Fibroblast of gingiva (primary cell): ENCODE measurements at regions not wholly inside any gene's neighbourhood (a gene's known extent, or its start where the extent isn't known, plus 50 kb on each side); places are given as distances from the start of the nearest gene placed in this dataset.

Source experiments
- DNase-seq: peaks from one replicate; pipeline ENCODE4 v3.0.0-alpha.2; 2011; ENCODE audit warnings: low read depth

DNA sequence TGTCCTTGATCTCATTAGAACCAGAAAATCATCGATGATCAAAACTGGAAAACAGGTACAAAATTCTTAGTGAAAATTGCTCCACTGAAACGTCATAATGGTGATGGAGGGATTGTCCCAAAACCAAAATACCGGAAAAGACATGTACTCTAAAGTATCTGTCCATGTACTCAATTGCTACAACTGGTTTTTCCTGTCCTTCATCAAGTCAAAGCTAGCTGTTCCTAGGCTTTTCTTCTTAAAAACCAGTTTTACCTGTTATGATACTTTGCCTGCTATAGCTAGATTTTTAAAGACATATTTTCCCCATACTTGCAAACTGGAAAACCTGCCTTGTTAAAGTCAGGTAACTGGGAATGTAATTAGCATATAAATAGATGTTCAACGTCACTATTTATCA lies 50.5 kb upstream of the LRRC1 start:
- no peak for DNase-seq

DNA sequence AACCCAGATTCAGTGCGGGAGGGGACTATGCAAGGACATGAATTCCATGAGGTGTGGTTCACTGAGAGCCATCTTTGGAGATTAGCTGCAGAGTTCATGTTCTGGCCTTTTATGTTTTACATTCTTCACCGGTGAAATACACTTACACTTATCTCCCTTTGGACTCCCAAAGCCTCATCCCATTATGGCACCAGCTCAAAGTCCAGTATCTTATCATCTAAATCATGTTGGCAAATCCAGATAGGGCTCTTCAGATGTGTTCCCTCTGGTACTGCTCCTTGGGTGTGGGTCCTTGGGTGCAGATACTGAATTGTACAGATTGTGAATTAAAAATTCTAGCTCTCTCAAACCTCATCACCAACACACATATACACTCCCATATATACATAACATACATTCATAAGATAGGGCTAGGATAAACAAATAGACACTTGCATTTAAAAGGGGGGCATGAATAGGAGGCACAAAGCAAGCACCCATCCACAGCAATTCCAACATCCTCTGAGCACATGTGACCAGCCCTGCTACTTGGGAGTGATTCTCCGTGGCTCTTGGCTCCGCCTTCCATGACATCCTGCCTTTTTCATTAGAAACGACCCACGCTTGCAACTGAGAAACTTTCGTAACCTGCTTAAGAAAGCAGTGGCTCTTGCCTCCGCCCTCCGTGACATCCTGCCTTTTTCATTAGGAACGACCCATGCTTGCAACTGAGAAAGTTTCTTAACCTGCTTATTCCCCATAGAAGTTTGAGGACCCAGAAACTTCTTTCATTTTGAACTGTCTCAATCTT lies 53.6 kb upstream of the LRRC1 start:
- no peak for DNase-seq

DNA sequence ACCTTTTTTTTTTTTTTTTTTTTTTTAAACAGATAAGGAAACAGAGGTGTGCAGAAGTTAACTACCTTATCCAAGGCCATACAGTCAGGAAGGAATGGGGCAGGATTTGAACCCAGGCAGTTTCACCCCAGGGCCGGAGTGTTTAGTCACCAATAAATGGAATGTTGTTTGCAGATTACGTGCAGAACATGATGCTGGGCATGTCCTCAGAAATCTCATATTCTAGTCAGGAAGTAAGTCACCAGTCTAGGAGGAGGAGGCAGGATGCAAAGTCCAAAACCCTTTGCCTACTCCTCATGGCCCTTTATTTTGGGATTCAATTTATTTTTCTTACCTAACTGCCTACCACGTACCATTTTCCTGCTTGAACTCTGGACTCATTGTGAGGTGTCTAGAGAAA lies 57.1 kb upstream of the LRRC1 start:
- DNase-seq = no peak

DNA sequence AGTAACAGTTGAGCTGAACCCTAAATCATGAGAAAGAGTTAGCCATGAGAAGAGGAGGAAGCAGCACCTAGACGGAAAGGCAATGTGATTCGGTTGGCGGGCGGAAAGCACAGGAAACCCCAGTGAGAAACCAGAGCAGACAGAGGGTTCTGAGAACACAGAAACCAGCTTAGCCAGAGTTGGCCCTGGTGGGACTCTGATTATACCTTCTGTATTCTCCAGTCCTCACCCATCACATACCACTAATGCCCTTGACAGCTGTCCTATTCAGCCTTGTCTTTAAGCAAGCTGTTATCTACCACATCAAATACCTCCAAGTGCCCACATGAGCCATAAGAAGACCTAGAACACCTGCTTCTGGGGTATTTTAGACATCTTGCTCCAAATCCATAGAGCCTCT lies 58.9 kb upstream of the LRRC1 start:
- DNase-seq = no peak

DNA sequence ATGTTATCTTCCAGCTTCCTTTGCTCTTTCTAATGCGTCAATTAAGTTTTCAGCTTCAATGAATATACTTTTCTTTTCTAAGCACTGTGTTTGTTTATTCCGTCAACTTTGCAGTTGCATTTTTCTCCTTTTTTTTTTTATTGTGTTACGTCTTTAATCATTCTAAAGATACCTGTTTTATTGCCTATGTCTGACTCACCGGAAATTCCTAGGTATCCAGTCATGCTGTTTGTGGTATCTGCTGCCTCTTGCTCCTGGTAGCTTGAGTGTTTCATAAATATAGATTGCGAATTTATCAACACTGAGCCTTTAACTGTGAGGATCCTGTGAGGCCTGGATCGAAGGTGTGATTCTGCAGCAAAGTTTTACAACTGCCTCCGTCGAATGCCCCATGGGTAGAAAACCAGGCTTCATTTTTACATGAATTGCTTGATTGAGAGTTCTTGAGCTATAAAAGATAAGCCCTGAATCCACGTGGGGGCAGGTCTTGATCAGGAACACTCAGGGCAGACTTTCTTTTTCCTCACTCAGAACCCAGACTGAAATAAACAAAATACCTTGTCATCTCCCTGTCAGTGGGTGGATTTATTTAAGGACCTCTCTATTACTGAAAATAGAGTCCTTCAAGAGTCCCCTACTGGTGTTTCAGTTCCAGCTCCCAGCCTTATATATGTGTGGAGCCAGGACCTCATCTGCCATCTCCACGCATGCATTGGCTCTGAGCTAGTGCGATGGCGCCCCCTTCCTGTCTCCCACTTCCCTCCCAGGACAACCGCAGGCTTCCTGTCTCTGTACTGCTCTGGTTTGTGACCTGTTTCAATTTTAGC lies 60.1 kb upstream of the LRRC1 start:
- DNase-seq = no peak

DNA sequence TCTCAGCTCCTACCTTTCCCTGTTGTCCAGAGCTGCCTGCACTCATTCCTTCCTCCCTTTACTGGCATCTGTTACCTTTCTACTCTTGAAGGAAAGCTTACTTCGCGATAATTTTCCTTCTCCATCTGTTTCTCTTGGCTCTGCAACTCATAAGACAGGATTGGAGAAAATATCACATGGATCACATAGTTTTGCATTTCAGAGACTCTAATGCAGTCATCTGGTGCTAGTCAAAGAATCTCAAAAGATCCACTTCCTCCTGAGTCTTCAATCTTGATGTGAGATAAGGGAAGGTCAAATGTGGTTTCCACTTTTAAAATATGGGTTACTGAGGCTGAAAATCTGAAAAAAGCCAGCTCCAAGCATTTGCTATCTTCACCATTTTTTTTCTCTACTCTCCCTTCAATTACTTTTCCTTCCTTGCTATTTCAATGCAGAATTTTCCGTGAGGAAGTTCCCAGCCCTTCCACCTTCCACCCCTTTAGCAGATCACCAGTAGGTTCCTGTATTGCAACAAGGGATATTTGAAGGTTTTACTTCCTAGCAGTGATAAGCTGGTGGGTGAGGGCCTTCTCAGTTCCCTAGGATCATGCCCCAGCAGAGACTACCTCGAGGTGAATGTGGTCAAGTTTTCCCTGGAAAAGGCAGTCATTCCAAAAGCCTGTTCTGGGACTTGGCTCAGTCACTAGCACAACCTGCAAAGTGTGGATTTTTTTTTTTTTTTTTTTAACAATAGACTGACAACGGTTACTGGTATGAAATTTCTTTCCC lies 62.8 kb upstream of the LRRC1 start:
- no peak for DNase-seq

DNA sequence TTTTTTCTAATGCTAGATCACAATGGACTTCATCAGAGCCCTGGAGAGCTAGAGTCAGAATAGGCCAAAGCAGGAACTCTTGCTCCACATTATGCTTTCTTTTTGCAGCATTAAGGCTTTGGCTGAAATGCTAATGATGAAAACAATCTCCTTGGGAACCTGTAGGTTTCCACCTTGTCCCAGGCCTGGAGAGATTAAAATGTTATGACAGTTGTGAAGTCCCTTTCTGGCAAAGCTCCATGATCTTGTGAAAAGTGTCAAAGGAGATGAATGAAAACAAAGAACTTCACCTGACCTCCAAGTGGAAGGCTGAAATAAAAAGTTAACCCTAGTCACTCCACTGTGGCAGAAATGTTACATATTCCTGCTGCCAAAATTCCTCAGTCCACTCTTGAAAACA lies 64.0 kb upstream of the LRRC1 start:
- DNase-seq = no peak

DNA sequence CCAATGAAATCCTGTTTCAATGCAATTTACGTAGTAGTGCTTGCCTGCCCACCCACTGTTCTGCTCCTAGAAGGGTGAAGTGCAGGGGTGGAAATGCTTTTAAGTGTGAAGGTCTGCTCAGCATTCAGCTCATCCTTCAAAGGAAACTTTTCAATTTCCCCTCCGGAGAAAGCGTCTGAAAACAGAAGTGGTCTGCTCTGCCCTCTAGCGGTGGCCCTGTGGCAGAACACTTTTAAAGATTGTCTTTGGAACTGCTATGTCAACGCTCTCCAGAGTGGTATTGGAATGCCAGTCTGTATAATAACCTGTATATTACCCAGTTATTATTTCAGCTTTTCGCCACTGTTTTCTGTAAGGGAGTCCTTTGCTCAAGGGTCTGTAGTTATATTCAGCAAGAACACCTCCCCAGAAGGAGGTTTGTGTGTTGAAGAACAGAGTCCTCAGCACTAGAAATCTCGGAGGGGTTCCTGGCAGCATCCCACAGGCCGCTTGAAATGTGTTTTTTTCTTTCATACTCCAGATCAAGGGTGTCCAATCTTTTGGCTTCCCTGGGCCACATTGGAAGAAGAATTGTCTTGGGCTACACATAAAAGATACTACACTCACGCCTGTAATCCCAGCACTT lies 63.1 kb upstream of the KLHL31 start:
- DNase-seq = peak; percentile 13

DNA sequence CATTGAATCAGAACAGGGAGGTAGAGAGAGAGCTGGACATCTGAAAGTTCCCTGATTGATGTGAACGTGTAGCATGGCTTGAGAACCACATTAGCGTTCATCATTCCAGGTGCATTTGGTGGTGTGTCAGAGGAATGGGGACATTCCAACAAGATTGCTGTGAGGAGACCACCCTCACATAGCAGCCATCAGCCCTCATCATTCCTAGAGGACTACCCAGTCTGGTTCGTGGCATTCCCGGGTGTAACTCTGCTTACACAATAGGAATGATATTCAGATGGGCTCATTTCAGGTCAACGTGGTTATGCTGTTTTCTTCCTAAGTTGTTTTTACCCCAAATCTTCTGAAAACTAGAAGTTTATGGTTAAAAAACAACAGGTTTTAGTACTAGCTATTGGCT lies 62.2 kb upstream of the KLHL31 start:
- DNase-seq = no peak

DNA sequence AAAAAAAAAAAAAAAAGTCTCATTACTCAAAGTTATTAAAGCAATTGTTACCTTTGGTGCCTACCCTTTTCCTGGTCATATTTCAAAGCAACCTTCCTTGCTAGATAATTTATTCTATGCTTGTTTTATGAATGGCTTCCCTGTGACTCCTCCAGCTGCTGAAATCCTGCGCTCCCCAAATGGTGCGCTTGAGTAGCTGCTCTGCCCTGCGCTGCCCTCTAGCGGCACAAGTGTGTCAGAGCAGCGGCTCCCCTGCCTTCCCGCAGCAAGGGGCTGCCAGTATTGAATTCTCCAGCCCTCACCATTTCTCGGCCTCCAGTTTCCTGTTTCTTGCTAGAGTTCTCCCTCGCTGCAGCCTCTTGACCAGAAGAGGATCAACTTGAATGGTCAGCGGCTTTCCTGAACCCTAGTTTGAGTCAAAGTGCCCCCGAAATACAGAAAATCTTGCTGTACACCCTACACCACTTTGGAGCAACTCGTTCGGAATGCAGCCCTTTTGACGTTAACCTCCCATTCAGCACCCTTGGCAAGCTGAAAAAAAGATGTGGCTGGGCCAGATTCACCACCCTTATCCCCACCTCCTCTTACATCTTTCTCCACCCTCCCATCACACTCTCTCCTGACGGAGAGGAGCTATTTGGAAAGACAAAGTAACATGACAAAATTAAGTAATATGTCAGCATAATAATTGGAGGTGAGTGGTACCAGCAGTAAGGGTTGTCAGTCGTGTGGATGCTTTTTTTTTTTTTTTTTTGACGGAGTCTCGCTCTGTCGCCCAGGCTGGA lies 60.4 kb upstream of the KLHL31 start:
- DNase-seq = peak; percentile 58

DNA sequence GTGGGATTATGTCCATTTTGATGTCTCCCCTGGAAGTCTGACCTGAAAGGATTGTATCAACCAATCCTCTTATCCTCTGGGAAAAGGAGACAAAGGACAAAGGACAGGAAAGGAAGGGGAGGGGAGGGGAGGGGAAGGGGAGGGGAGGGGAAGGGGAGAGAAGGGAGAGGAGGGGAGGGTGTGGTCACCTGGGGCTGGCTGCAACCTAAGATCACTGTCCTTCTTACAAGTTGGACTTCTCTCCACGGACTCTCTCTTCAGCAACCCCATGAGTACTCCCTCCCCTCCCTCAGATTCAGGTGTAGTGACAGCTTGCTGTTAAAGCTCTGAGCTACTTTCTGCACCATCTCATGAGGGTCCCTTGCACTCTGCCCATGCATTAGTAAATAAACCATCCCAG lies 58.9 kb upstream of the KLHL31 start:
- no peak for DNase-seq

DNA sequence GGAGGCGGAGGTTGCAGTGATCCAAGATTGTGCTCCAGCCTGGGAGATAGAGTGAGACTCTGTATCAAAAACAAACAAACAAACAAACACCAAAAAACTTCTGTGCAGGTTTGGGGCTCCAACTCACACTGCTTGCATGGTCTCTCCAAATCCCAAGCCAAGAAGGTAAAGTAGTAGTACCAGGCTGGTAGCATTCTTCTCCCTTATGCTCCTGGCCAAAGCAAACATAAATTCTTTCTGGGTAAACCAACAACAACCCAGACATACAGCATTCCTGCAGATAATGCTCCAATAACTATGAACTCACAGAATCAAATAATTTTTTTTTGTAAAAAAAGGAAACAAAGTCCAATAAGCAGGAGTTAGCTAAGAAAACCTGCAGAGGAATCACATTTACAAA lies 57.8 kb upstream of the KLHL31 start:
- DNase-seq = no peak

DNA sequence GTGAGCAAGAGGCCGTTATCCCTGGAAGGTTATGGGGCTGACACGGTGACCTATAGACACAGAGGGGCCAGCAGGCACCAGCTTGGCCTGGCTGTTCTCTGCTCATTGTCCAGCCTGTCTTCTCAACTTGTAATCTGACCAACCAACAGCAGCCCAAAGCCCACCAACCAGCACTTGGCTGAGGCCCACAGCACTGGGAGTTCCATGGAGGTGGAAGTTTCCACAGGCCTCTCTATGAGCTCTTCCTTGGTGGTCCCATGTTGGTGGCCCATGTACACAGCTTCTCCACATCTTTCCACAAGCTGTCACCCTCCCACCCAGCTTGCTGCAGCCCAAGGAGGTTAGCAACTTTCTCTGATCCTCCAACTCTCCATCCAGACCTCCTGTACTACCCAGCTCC lies 56.2 kb upstream of the KLHL31 start:
- DNase-seq = no peak

DNA sequence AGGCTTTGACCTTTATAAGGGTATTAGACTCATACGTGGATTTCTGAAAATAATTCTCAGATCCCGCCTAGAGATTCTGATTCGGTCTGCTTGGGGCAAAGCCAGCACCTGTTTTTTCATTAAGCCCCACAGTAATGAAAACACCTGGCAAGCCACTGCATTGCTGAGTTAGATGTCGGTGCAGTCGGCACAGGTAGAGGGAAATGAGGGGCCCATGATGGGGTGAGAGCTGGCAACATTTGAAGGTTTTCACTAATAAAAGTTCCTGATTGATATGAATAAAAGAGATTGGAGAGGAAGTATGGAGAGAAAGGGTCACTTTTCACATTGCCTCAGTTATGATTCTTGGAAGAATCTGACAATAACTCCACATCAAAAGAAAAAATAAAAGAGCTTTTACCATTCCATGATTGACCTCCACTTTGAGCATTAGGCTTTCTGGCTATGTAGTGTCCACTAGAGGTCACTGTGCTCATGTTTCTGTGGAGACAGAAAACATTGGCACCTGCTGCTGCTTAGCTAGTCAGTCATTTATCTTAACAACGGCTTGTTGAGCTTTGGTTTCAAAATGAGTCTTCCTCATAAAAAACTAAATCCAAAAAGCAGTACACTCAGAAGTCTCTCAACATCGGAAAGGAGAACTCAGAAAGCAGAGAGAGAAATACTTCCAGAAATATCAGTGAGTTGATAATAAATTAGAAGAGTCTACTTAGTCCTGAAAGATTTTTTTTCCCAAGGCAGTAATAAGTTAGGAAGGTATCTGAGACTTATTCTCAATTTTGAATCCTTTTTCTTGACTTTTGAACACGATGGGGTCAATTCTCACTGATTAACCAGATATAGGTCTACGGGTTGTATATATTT lies 53.3 kb upstream of the KLHL31 start:
- peak; percentile 56 for DNase-seq

DNA sequence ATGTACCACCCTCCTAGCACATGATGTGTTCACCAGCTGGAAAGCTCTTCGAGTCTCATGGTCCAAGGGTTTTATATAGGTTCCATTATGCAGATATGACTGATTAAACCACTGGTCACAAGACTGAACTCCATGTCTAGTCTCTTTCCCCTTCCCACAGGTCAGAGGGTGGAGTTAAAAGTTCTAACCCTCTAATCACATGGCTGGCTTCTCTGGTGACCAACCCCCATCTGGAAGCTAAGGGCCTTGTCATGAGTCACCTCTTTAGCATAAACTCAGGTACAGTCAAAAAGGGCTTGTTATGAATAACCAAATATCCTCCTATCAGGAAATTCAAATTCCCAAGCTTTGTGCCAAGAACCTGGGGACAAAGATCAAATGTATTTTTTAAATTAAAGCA lies 52.0 kb upstream of the KLHL31 start:
- no peak for DNase-seq

DNA sequence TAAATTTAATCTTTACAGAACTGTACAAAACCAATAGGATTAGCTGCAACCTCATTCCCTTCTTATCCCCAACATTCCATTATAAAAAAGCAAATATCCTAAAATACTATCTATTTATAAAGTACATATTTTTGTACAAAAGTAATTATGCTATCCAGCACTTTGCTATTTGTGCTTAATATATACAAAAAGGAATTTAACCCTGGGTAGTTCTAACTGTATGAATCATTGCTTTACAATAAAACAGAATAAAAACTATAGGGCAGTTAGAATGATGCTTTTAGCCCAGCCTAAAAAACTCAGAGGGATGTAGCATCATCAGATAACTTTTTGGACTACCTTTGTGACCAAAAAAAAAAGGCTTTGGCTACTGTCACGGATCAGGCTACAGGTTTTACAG lies 49.9 kb upstream of the KLHL31 start:
- DNase-seq = no peak
